ENCODE measurements at regions not wholly inside any gene's neighbourhood (a gene's known extent, or its start where the extent isn't known, plus 50 kb on each side); places are given as distances from the start of the nearest gene placed in this dataset.
"Not testable (repeated sequence)": the region's sequence is repeated elsewhere in the genome, so short reads cannot be mapped to it uniquely, and the experiment has no call there.

DNA sequence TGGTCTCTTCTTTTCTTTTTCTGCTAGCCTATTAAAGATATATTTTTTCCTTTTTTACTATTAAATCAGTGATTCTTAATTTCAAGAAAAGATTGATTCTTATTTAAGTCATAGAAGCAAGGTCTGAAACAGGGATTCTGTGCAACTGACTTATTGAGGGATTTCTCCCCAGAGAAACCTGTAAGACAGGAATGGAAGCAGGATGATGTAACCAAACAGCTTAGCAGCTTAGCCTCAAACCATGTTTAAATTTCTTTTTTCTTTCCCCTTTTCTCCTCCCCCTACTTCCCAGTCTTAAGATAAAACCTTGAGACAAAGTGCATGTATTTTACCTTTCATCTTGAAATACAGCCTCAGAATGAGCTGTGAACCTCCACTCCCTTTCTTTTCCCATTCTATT is 322.8 kb downstream of the NEK10 start:
- Histone ChIP-seq H3K4me3 (no peak overlapping the region), H3K9me3 (peaks cover 11% of the 10 kb centered on the region), H3K4me1 (no peaks in the 10 kb centered on the region), H3K27ac (no peak overlapping the region), H3K36me3 (ENCODE audit: insufficient read depth in 1 of 2, low read depth in 1 of 2) (no peaks in the 10 kb centered on the region), H3K27me3 (ENCODE audit: insufficient read depth in 3 of 3, low read length in 2 of 3) (no peaks in the 10 kb centered on the region)
- ATAC-seq, result no peak
- intact Hi-C loops (cut with DNase I), result no loop called here
- no peak for DNase-seq
- TF ChIP-seq, protein P1, sequence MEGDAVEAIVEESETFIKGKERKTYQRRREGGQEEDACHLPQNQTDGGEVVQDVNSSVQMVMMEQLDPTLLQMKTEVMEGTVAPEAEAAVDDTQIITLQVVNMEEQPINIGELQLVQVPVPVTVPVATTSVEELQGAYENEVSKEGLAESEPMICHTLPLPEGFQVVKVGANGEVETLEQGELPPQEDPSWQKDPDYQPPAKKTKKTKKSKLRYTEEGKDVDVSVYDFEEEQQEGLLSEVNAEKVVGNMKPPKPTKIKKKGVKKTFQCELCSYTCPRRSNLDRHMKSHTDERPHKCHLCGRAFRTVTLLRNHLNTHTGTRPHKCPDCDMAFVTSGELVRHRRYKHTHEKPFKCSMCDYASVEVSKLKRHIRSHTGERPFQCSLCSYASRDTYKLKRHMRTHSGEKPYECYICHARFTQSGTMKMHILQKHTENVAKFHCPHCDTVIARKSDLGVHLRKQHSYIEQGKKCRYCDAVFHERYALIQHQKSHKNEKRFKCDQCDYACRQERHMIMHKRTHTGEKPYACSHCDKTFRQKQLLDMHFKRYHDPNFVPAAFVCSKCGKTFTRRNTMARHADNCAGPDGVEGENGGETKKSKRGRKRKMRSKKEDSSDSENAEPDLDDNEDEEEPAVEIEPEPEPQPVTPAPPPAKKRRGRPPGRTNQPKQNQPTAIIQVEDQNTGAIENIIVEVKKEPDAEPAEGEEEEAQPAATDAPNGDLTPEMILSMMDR (IDR thresholded peaks at IDR 0.05), result no peak

DNA sequence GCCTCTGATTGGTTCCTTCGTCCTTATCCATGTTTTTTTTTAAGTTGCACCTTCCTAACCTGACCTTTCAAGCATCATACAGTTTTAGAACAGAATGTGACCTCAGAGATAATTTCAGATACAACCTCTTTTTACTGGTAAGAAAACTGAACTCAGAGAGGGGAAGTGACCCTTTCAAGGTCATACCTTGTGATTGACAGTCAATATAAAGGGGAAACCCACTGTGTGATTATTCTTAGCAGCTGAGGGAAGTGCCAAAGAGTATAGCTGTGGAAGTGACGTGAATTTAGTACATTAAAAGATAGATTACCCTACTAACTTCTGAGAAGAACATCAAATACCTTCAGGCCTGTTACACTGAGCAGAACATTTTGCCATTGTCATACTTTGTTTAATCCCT is 319.4 kb downstream of the NEK10 start:
- DNase-seq, result no peak
- WGBS, 3 donors, result 52 to 54% (median 53%) methylated on average over 2 of the region's 2 CpGs
- intact Hi-C loops (cut with DNase I), result no loop called here

DNA sequence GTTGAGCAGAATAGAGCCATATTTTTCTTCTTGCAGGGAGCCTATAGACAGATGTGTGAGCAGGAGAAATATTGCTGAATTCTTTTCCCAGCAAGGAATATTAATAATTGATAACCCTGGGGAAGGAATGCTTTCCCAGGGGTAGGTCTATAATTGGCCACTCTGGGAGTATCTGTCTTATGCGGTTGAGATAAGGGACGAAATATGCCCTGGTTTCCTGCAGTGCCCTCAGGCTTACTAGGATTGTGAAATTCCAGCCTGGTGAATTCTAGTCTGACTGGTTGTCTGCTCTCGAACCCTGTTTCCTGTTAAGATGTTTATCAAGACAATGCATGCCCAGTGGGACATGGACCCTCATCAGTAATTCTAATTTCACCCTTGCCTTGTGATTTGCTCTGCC is 317.7 kb downstream of the NEK10 start:
- H3K27me3 ChIP-seq (ENCODE audit: insufficient read depth in 3 of 3, low read length in 2 of 3); H3K27ac ChIP-seq; ATAC-seq; H3K36me3 ChIP-seq (ENCODE audit: insufficient read depth in 1 of 2, low read depth in 1 of 2); intact Hi-C loops (cut with DNase I); H3K4me3 ChIP-seq; H3K4me1 ChIP-seq; DNase-seq: not testable (repeated sequence)
- peaks cover 11% of the 10 kb centered on the region for H3K9me3 ChIP-seq
- 86 to 93% (median 86%) methylated on average over 3 of the region's 3 CpGs for WGBS, 3 donors

More for the DNA sequence above, 319.4 kb downstream of the NEK10 start:
- no peak for ATAC-seq
- Histone ChIP-seq H3K4me3 (no peak overlapping the region), H3K9me3 (peaks cover 11% of the 10 kb centered on the region), H3K27me3 (ENCODE audit: insufficient read depth in 3 of 3, low read length in 2 of 3) (no peaks in the 10 kb centered on the region), H3K4me1 (no peaks in the 10 kb centered on the region), H3K36me3 (ENCODE audit: insufficient read depth in 1 of 2, low read depth in 1 of 2) (no peaks in the 10 kb centered on the region), H3K27ac (no peak overlapping the region)
- TF ChIP-seq, protein P1 (IDR thresholded peaks at IDR 0.05), result no peak

DNA sequence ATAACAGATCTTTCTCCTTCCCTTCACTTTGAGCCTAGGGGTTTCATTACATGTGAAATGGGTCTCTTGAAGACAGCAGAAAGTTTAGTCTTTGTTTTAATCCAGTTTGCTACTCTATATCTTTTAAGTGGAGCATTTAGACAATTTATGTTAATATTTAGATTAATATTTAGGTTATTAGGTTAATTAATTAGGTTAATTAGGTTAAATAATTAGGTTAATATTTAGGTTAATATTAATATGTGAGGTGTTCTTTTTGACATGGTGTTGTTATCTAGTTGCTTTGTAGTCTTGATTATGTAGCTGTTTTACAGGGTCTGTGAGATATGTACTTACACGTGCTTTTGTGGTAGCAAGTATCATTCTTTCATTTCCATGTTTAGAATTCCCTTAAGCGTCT is 312.9 kb downstream of the NEK10 start:
- no peak overlapping the region for H3K27ac ChIP-seq
- H3K36me3 ChIP-seq (ENCODE audit: insufficient read depth in 1 of 2, low read depth in 1 of 2), result no peaks in the 10 kb centered on the region
- intact Hi-C loops (cut with DNase I), result no loop called here
- H3K4me1 ChIP-seq, result no peaks in the 10 kb centered on the region
- TF ChIP-seq, protein P1 (IDR thresholded peaks at IDR 0.05), result no peak
- H3K9me3 ChIP-seq, result no peaks in the 10 kb centered on the region
- WGBS, 3 donors, result 56 to 77% (median 65%) methylated on average over 2 of the region's 2 CpGs
- H3K4me3 ChIP-seq, result no peak overlapping the region
- ATAC-seq (no peak), DNase-seq (no peak)
- H3K27me3 ChIP-seq (ENCODE audit: insufficient read depth in 3 of 3, low read length in 2 of 3), result no peaks in the 10 kb centered on the region

DNA sequence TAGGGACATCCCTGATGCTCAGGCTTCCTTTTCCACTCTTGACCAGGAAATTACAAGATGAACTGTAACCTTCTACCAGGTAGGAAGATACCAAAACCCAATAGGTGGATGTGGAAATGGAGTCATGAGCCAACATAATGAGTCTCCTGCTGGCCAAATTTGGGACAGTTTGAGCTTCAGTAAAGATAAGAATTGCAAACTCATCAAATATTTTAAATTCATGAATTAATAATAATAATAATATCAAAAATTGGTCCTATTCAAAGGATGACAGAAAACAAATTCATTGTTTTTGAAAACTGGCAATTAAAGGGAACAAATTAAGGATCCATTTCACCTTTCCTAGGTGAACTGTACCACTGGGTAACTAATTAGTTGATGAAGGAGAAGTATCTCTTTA is 309.7 kb downstream of the NEK10 start:
- DNase-seq (no peak), ATAC-seq (no peak)
- Histone ChIP-seq H3K4me3 (no peak overlapping the region), H3K36me3 (ENCODE audit: insufficient read depth in 1 of 2, low read depth in 1 of 2) (no peaks in the 10 kb centered on the region), H3K9me3 (no peaks in the 10 kb centered on the region), H3K27me3 (ENCODE audit: insufficient read depth in 3 of 3, low read length in 2 of 3) (no peaks in the 10 kb centered on the region), H3K4me1 (no peaks in the 10 kb centered on the region), H3K27ac (no peak overlapping the region)
- TF ChIP-seq, protein P1 (IDR thresholded peaks at IDR 0.05), result no peak
- intact Hi-C loops (cut with DNase I), result no loop called here

Measured in psoas muscle (tissue), 7 donors.